A549 (cell line): ENCODE measurements at regions not wholly inside any gene's neighbourhood (a gene's known extent, or its start where the extent isn't known, plus 50 kb on each side); places are given as distances from the start of the nearest gene placed in this dataset.

Source experiments
- ATAC-seq, 2 experiments: fragments of 200-7000 bp in 1 of 2; fragments of >200 bp in 1 of 2; cut with Nextera tagmentation in 1 of 2; cut with Tn5 transposase in 1 of 2; 3 replicates each; pipeline versions ENCODE4 v1.8.0 to v1.9.1; 2018 to 2020; ENCODE audit warnings: mild to moderate bottlenecking in 1 of 2, moderate library complexity in 1 of 2
- CTCF ChIA-PET: fragments of 300-600 bp; sonication (Branson Sonifier 250); formaldehyde crosslinking; extraction: SDS; loops from one replicate; lab custom pipeline; 2021; ENCODE audit warnings: antibody characterized with exemption, inconsistent platforms; lab: Yijun Ruan, JAX
- POLR2A ChIA-PET: fragments of 350-600 bp; formaldehyde crosslinking; extraction: SDS; loops from one replicate; lab custom pipeline; 2021; ENCODE audit warnings: antibody characterized with exemption, inconsistent platforms; lab: Yijun Ruan, JAX
- DNase-seq, 2 experiments: peaks; one replicate each; pipeline versions ENCODE4 v3.0.0 to v3.0.0-alpha.2; 2011 to 2016; ENCODE audit warnings: low read depth in 1 of 2, low spot score in 1 of 2
- FAIRE-seq: peaks from 2 replicates; lab custom pipeline; 2011; peaks lifted over from hg19 to GRCh38; lab: Jason Lieb, UNC
- H3K27ac ChIP-seq, 2 experiments: fragments of >200 bp; sonication (Bioruptor Twin); formaldehyde crosslinking; 3 replicates each; pipeline ENCODE4 v1.5.1; 2016 to 2017
- H3K4me1 ChIP-seq: fragments of >200 bp; sonication (Bioruptor Twin); formaldehyde crosslinking; 3 replicates; pipeline ENCODE4 v1.6.1; 2016
- H3K4me2 ChIP-seq: fragments of >200 bp; sonication (Bioruptor Twin); formaldehyde crosslinking; 3 replicates; pipeline ENCODE4 v1.6.1; 2016
- H3K4me3 ChIP-seq: fragments of >200 bp; sonication (Bioruptor Twin); formaldehyde crosslinking; 3 replicates; pipeline ENCODE4 v1.5.1; 2016
- H3K9me3 ChIP-seq: fragments of >200 bp; sonication (Bioruptor Twin); formaldehyde crosslinking; 3 replicates; pipeline ENCODE4 v1.6.1; 2016
- E2F6 ChIP-seq: IDR thresholded peaks from 2 replicates; pipeline ENCODE4 v1.6.1; 2012; ENCODE audit warnings: low read depth, borderline replicate concordance
- EHF ChIP-seq: fragments of 250-450 bp; sonication (Bioruptor Pico); IDR thresholded peaks from 2 replicates; pipeline ENCODE4 v1.5.0; 2020; ENCODE audit warnings: mild to moderate bottlenecking
- EHMT2 ChIP-seq: fragments of 200-600 bp; sonication (generic); IDR thresholded peaks from 2 replicates; pipeline ENCODE4 v1.6.1; 2016; ENCODE audit warnings: antibody characterized with exemption, low read depth, mild to moderate bottlenecking, moderate library complexity
- ELK1 ChIP-seq: fragments of 150-350 bp; IDR thresholded peaks from 2 replicates; pipeline ENCODE4 v1.6.1; 2014; ENCODE audit warnings: low read depth, mild to moderate bottlenecking, low read length
- EP300 ChIP-seq, 2 experiments: fragments of >200 bp; sonication (Bioruptor Twin); formaldehyde crosslinking; IDR thresholded peaks; 2 replicates in 1 of 2; 3 replicates in 1 of 2; pipeline ENCODE4 v1.6.1; 2016 to 2017
- FOSL2 ChIP-seq, 2 experiments: fragments of 450-650 bp in 1 of 2; fragments of >200 bp in 1 of 2; sonication (Bioruptor Twin) in 1 of 2; formaldehyde crosslinking; IDR thresholded peaks; 2 replicates each; pipeline versions ENCODE4 v1.5.0 to v1.6.1; 2016 to 2020; ENCODE audit warnings: mild to moderate bottlenecking in 1 of 2, moderate library complexity in 1 of 2
- FOXS1 ChIP-seq: fragments of 250-450 bp; sonication (Bioruptor Pico); IDR thresholded peaks from 2 replicates; pipeline ENCODE4 v1.5.0; 2020; ENCODE audit warnings: mild to moderate bottlenecking, moderate library complexity
- GATA3 ChIP-seq: IDR thresholded peaks from 2 replicates; pipeline ENCODE4 v1.6.1; 2012; ENCODE audit warnings: borderline replicate concordance
- HES2 ChIP-seq: fragments of >200 bp; sonication (Bioruptor Twin); formaldehyde crosslinking; IDR thresholded peaks from 2 replicates; pipeline ENCODE4 v1.6.1; 2016
- HOXA7 ChIP-seq: fragments of 250-450 bp; sonication (Bioruptor Pico); IDR thresholded peaks from 2 replicates; pipeline ENCODE4 v1.5.0; 2020; ENCODE audit warnings: mild to moderate bottlenecking, moderate library complexity
- HOXB13 ChIP-seq: fragments of 250-450 bp; sonication (Bioruptor Pico); IDR thresholded peaks from 2 replicates; pipeline ENCODE4 v1.5.0; 2020; ENCODE audit warnings: low read depth, mild to moderate bottlenecking, moderate library complexity
- MAFK ChIP-seq: fragments of 450-650 bp; IDR thresholded peaks from 2 replicates; pipeline ENCODE4 v1.6.1; 2014; ENCODE audit not compliant: partially characterized antibody
- MAZ ChIP-seq: fragments of 150-350 bp; IDR thresholded peaks from 2 replicates; pipeline ENCODE4 v1.6.1; 2014; ENCODE audit warnings: antibody characterized with exemption, low read depth, low read length, borderline replicate concordance
- MYC ChIP-seq: IDR thresholded peaks from 2 replicates; pipeline ENCODE4 v1.6.1; 2012; ENCODE audit warnings: mild to moderate bottlenecking, inconsistent platforms, low read length, improper control_type of control experiment, borderline replicate concordance
- RAD21 ChIP-seq, 2 experiments: fragments of >200 bp in 1 of 2; sonication (Bioruptor Twin) in 1 of 2; formaldehyde crosslinking in 1 of 2; IDR thresholded peaks in 1 of 2; conservative IDR thresholded peaks in 1 of 2; 2 replicates in 1 of 2; 3 replicates in 1 of 2; pipeline ENCODE4 v1.6.1; 2012 to 2018; ENCODE audit warnings: inconsistent platforms in 1 of 2
- RCOR1 ChIP-seq: fragments of 150-350 bp; IDR thresholded peaks from 2 replicates; pipeline ENCODE4 v1.6.1; 2014; ENCODE audit warnings: antibody characterized with exemption, low read length, low read depth
- SMC3 ChIP-seq: fragments of >200 bp; sonication (Bioruptor Twin); formaldehyde crosslinking; IDR thresholded peaks from 3 replicates; pipeline ENCODE4 v1.6.1; 2018; ENCODE audit warnings: inconsistent platforms
- TFCP2L1 ChIP-seq: fragments of 250-450 bp; sonication (Bioruptor Pico); IDR thresholded peaks from 2 replicates; pipeline ENCODE4 v1.5.0; 2021; ENCODE audit warnings: mild to moderate bottlenecking
- USF2 ChIP-seq: fragments of 450-650 bp; IDR thresholded peaks from 2 replicates; pipeline ENCODE4 v1.6.1; 2014; ENCODE audit warnings: antibody characterized with exemption
- ZC3H11A ChIP-seq: fragments of 450-650 bp; IDR thresholded peaks from 2 replicates; pipeline ENCODE4 v1.6.1; 2014; ENCODE audit warnings: antibody characterized with exemption, mild to moderate bottlenecking
- ZSCAN20 ChIP-seq: fragments of 250-450 bp; sonication (Bioruptor Pico); IDR thresholded peaks from 2 replicates; pipeline ENCODE4 v1.8.0; 2022; ENCODE audit warnings: mild to moderate bottlenecking, moderate library complexity
- WGBS: methylation state at CpG from one replicate; pipeline ENCODE4 v1.1.6; 2017; ENCODE audit errors: missing lambda C conversion rate; 5-methylcytosine and 5-hydroxymethylcytosine counted together

- DNase-seq (no peak), FAIRE-seq (no peak), ATAC-seq (no peak)
- Histone ChIP-seq H3K4me2 (no peak overlapping the region), H3K4me3 (no peak overlapping the region), H3K4me1 (no peaks in the 10 kb centered on the region), H3K9me3 (no peaks in the 10 kb centered on the region), H3K27ac (no peak overlapping the region)
- 7% methylated on average over 1 of the region's 1 CpG for WGBS
- no peak for TF ChIP-seq ZC3H11A
- TF ChIP-seq HOXA7 (CRISPR knock-in tag) = no peak
- POLR2A ChIA-PET = no interaction called here
- CTCF ChIA-PET = no interaction called here
Observed at GRCh38 chr13:62280590-62280989, 864.9 kb upstream of the PCDH20 start.

DNA sequence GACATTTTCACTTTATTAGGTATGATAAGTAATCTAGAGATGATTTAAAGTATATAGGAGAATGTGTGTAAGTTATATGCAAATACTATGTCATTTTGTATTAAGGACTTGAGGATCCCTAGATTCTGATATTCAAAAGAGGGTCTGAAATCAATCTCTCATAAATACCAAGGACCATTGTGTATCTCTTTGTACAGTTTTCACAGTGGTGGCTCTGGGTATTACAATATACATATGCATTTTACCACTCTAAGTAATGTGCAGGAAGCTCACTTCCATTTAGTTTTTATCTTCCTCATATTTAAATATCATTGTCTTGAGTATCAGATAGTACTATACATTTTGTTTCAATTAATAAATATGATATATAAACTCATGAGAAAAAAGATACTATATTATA is 862.6 kb upstream of the PCDH20 start:
- no peaks in the 10 kb centered on the region for H3K4me1 ChIP-seq
- TF ChIP-seq FOSL2 (IDR thresholded peaks at IDR 0.05) = no peak
- TF ChIP-seq FOSL2 (CRISPR knock-in tag; IDR thresholded peaks at IDR 0.05) = no peak
- no peak for TF ChIP-seq EP300 (IDR thresholded peaks at IDR 0.05)
- no peak for TF ChIP-seq MAZ
- TF ChIP-seq HES2 = no peak
- no peak for TF ChIP-seq E2F6
- TF ChIP-seq RAD21 (conservative IDR thresholded peaks at IDR 0.05 in 1 of 2, IDR thresholded peaks at IDR 0.05 in 1 of 2) = no peak
- TF ChIP-seq TFCP2L1 (CRISPR knock-in tag) = no peak
- no peak for TF ChIP-seq FOXS1 (CRISPR knock-in tag)
- no peak for TF ChIP-seq ELK1
- TF ChIP-seq, all 56 proteins: peak for 0
- ChIA-PET POLR2A (no interaction called here), CTCF (no interaction called here)
- no peak for FAIRE-seq
- no peaks in the 10 kb centered on the region for H3K9me3 ChIP-seq
- no peak for DNase-seq
- no peak overlapping the region for H3K27ac ChIP-seq
- no peak for ATAC-seq
- no peak overlapping the region for H3K4me2 ChIP-seq
- H3K4me3 ChIP-seq = no peak overlapping the region

DNA sequence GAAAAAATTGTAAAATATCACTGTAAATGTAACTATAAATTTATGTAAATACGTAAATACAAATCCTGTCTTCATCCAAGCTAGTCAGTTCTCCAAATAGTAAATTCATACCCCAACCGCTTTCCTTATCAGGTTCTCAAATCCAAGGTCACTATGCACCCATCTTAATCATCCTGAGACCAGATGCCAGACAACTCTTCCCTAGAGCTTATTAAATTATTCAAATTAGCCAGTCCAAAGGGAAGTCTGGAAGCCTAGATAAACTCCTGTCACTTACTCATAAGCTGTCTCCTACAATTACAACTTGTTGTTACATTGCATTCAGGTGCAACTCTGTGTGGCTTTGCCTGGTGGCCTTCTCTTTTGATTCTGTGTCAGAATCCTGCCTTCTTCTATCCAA is 836.1 kb upstream of the PCDH20 start:
- Histone ChIP-seq H3K4me1 (no peaks in the 10 kb centered on the region), H3K9me3 (no peaks in the 10 kb centered on the region), H3K4me3 (no peak overlapping the region), H3K4me2 (no peak overlapping the region), H3K27ac (no peak overlapping the region)
- no peak for DNase-seq
- TF ChIP-seq EHF (CRISPR knock-in tag) (no peak), MYC (no peak), RCOR1 (no peak), GATA3 (no peak), MAFK (no peak), EHMT2 (no peak), ZSCAN20 (CRISPR knock-in tag) (no peak), HOXB13 (CRISPR knock-in tag) (no peak), USF2 (no peak), SMC3 (no peak)
- FAIRE-seq = no peak
- CTCF ChIA-PET = no interaction called here
- ATAC-seq = no peak
- POLR2A ChIA-PET = no interaction called here
- 60% methylated on average over 2 of the region's 2 CpGs for WGBS
